MCF 10A (cell line): ENCODE measurements at regions not wholly inside any gene's neighbourhood (a gene's known extent, or its start where the extent isn't known, plus 50 kb on each side); places are given as distances from the start of the nearest gene placed in this dataset.
"Not testable (repeated sequence)": the region's sequence is repeated elsewhere in the genome, so short reads cannot be mapped to it uniquely, and the experiment has no call there.

Experiments used
- BruUV-seq: library from RNA; stranded (reverse); fragments of 400-500 nt; replicated peaks from 2 replicates; lab custom pipeline; 2021; lab: Mats Ljungman, UMichigan
- CTCF ChIA-PET: fragments of 300-600 bp; sonication (Branson Sonifier 250); formaldehyde crosslinking; extraction: SDS; loops from one replicate; lab custom pipeline; 2021; ENCODE audit warnings: antibody characterized with exemption, inconsistent platforms; lab: Yijun Ruan, JAX
- POLR2A ChIA-PET: fragments of 300-600, 350-650 bp; sonication (Branson Sonifier 250); formaldehyde crosslinking; extraction: SDS; loops from one replicate; lab custom pipeline; 2020; ENCODE audit warnings: antibody characterized with exemption, inconsistent platforms; lab: Yijun Ruan, JAX
- DNase-seq: peaks from one replicate; pipeline ENCODE4 v3.0.0-alpha.2; 2018; ENCODE audit not compliant: unreplicated experiment
- H3K27ac Mint-ChIP-seq: one replicate; pipeline ENCODE4 v1.8.0; 2022; ENCODE audit warnings: mild to moderate bottlenecking, low read depth, mixed read lengths; ENCODE audit not compliant: unreplicated experiment
- H3K27me3 Mint-ChIP-seq: one replicate; pipeline ENCODE4 v1.8.0; 2022; ENCODE audit warnings: mixed read lengths; ENCODE audit not compliant: insufficient read depth, unreplicated experiment
- H3K36me3 Mint-ChIP-seq: one replicate; pipeline ENCODE4 v1.8.0; 2022; ENCODE audit warnings: mild to moderate bottlenecking, moderate library complexity, mixed read lengths; ENCODE audit not compliant: insufficient read depth, unreplicated experiment
- H3K4me1 Mint-ChIP-seq: one replicate; pipeline ENCODE4 v1.8.0; 2022; ENCODE audit warnings: mixed read lengths; ENCODE audit not compliant: insufficient read depth, unreplicated experiment
- H3K4me3 Mint-ChIP-seq: one replicate; pipeline ENCODE4 v1.8.0; 2022; ENCODE audit warnings: mild to moderate bottlenecking, moderate library complexity, mixed read lengths; ENCODE audit not compliant: unreplicated experiment
- H3K9me3 Mint-ChIP-seq: one replicate; pipeline ENCODE4 v1.8.0; 2022; ENCODE audit warnings: mixed read lengths; ENCODE audit not compliant: unreplicated experiment
- intact Hi-C: fragments of 100-400 bp; cut with micrococcal nuclease; formaldehyde crosslinking; loops from 2 replicates; pipeline ENCODE4 v1.14.1; 2022
- TF ChIP-seq, protein P1 (sequence below): fragments of 200-600 bp; IDR thresholded peaks from one replicate; pipeline ENCODE4 v1.8.0; 2022; ENCODE audit warnings: antibody characterized with exemption, mild to moderate bottlenecking; ENCODE audit not compliant: unreplicated experiment

DNA sequence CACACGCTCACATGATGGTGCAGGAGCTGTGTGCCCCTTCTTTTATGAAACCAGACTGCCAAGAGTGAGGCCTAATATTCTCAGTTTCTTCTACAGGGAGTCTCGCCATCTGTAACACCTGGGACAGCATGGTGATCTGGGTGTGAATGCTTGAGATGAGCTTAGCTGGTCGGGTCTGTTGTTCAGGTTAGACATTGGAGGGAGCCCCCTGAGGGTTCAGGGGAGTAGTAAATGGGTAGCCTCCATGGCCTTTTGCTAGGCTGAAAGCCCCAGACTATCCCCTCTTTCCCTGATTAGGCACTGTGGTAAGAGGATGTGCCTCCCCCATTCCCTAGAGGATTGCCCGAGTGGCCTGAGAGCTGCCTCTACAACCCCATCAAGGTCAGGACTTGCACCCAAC, 1916.1 kb downstream of the PCDH9 start:
- ChIA-PET POLR2A (no interaction called here), CTCF (interaction anchor here (0.6 kb wide), 1 partner anchor 19 kb away, joined by 3 read pairs; no protein-coding TSS in a partner anchor)
- intact Hi-C loops, result no loop called here
- Mint-ChIP-seq H3K9me3 (peaks cover 18% of the 10 kb centered on the region), H3K4me3 (no peak overlapping the region), H3K4me1 (no peaks in the 10 kb centered on the region), H3K27me3 (no peaks in the 10 kb centered on the region), H3K36me3 (no peaks in the 10 kb centered on the region), H3K27ac (no peak overlapping the region)
- TF ChIP-seq, protein P1, sequence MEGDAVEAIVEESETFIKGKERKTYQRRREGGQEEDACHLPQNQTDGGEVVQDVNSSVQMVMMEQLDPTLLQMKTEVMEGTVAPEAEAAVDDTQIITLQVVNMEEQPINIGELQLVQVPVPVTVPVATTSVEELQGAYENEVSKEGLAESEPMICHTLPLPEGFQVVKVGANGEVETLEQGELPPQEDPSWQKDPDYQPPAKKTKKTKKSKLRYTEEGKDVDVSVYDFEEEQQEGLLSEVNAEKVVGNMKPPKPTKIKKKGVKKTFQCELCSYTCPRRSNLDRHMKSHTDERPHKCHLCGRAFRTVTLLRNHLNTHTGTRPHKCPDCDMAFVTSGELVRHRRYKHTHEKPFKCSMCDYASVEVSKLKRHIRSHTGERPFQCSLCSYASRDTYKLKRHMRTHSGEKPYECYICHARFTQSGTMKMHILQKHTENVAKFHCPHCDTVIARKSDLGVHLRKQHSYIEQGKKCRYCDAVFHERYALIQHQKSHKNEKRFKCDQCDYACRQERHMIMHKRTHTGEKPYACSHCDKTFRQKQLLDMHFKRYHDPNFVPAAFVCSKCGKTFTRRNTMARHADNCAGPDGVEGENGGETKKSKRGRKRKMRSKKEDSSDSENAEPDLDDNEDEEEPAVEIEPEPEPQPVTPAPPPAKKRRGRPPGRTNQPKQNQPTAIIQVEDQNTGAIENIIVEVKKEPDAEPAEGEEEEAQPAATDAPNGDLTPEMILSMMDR, result no peak
- BruUV-seq, result no TSS peak
- no peak for DNase-seq

DNA sequence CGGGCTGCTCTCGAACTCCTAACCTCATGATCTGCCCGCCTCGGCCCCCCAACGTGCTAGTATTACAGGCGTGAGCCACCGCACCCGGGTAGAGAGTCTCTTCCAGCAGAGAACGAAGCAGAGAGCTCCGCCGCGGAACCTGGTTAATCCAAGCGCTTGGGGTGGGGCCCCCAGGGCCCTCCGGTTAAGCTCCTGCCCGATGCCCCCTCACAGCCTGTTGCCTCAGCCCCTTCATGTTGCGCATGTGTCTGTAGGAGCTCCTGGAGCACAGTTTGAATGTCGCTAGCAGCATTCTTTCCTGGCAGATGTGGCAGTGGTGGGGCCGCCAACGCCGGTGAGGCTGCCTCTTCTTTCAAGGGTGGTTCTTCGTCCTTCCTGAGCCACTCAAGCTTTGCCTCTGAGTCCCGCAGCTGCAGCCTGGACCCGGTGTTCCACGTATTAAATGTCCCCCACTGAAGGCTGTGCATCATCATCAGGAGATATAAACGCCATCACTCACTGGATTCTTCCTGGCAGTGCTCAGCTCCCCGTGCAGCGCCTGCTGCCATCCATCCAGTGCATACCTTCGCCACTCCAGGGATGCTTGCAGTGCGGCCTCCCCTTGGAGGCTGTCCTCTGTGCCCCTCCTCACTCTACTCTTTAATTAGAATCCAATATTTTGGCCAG, 1919.3 kb downstream of the PCDH9 start:
- no peak overlapping the region for H3K4me3 Mint-ChIP-seq
- no TSS peak for BruUV-seq
- POLR2A ChIA-PET, result no interaction called here
- no peaks in the 10 kb centered on the region for H3K36me3 Mint-ChIP-seq
- H3K27ac Mint-ChIP-seq, result no peak overlapping the region
- H3K27me3 Mint-ChIP-seq, result no peaks in the 10 kb centered on the region
- CTCF ChIA-PET, result no interaction called here
- H3K4me1 Mint-ChIP-seq, result no peaks in the 10 kb centered on the region
- TF ChIP-seq, protein P1, result no peak
- intact Hi-C loops, result no loop called here
- DNase-seq, result no peak
- peaks cover 18% of the 10 kb centered on the region for H3K9me3 Mint-ChIP-seq

DNA sequence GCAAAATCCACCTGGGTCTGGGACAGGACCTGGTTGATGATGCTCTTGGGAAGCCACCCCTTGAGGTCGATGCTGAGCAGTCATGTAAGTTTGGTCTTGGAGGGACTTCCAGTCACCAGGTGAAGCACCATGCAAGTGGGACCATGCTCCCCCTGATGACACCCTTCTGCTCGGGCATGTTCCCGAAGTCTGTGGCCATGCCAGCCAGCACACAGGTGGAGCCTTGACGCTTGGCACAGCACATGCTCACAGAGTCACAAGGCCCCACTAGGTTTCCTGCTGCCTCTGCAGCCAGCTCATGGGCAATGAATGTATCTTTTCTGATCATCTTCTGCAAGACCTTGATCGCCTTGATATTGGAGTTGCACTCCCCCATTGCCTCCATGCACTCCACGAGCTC, 1920.2 kb downstream of the PCDH9 start:
- intact Hi-C loops, result no loop called here
- TF ChIP-seq, protein P1, result no peak
- no TSS peak for BruUV-seq
- Mint-ChIP-seq H3K4me3 (no peak overlapping the region), H3K4me1 (no peaks in the 10 kb centered on the region), H3K27ac (no peak overlapping the region), H3K9me3 (peaks cover 11% of the 10 kb centered on the region), H3K27me3 (no peaks in the 10 kb centered on the region), H3K36me3 (no peaks in the 10 kb centered on the region)
- POLR2A ChIA-PET, result no interaction called here
- DNase-seq, result no peak
- CTCF ChIA-PET, result interaction anchor here (0.7 kb wide), 1 partner anchor 28 kb away, joined by 3 read pairs; no protein-coding TSS in a partner anchor

DNA sequence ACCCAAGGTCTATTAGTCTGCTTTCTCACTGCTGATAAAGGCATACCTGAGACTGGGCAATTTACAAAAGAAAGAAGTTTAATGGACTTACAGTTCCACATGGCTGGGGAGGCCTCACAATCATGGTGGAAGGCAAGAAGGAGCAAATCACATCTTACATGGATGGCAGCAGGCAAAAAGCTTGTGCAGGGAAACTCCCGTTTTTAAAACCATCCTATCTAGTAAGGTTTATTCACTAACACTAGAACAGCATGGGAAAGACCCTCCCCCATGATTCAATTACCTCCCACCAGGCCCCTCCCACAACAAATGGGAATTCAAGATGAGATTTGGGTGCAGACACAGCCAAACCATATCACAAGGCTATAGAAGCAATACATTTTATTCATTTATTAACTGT, 1921.4 kb downstream of the PCDH9 start:
- CTCF ChIA-PET, result interaction anchor here (0.6 kb wide), 1 partner anchor 483 kb away, joined by 3 read pairs; no protein-coding TSS in a partner anchor
- H3K9me3 Mint-ChIP-seq, H3K4me3 Mint-ChIP-seq, POLR2A ChIA-PET, H3K27ac Mint-ChIP-seq, intact Hi-C loops, H3K36me3 Mint-ChIP-seq, DNase-seq, H3K4me1 Mint-ChIP-seq, BruUV-seq, H3K27me3 Mint-ChIP-seq: not testable (repeated sequence)
